ENCODE measurements at regions not wholly inside any gene's neighbourhood (a gene's known extent, or its start where the extent isn't known, plus 50 kb on each side); places are given as distances from the start of the nearest gene placed in this dataset.

GRCh38 chr2:133975676-133976428 lies 278.0 kb upstream of the MGAT5 start:
- Histone ChIP-seq H3K4me3 (no peak overlapping the region), H3K9me3 (no peaks in the 10 kb centered on the region), H3K27ac (no peak overlapping the region), H3K36me3 (ENCODE audit: low read depth, missing control alignments) (no peaks in the 10 kb centered on the region), H3K4me1 (peaks cover 3% of the 10 kb centered on the region), H3K27me3 (no peaks in the 10 kb centered on the region)
- no peak for DNase-seq
- TF ChIP-seq CTCF (IDR thresholded peaks at IDR 0.05) (no peak), POLR2A (IDR thresholded peaks at IDR 0.05) (no peak)
- 28 to 50% methylated on average over 1 to 2 of the region's 2 CpGs for WGBS, 2 donors
- intact Hi-C loops (cut with DNase I; ENCODE audit: low total_unique reads): no loop called here

GRCh38 chr2:133976659-133977058 lies 277.2 kb upstream of the MGAT5 start:
- H3K27me3 ChIP-seq: no peaks in the 10 kb centered on the region
- TF ChIP-seq CTCF (IDR thresholded peaks at IDR 0.05) (no peak), POLR2A (IDR thresholded peaks at IDR 0.05) (no peak)
- intact Hi-C loops (cut with DNase I; ENCODE audit: low total_unique reads): no loop called here
- H3K9me3 ChIP-seq: no peaks in the 10 kb centered on the region
- no peaks in the 10 kb centered on the region for H3K36me3 ChIP-seq (ENCODE audit: low read depth, missing control alignments)
- no peak for DNase-seq
- H3K27ac ChIP-seq: no peak overlapping the region
- no peak overlapping the region for H3K4me3 ChIP-seq
- H3K4me1 ChIP-seq: peaks cover 3% of the 10 kb centered on the region

DNA sequence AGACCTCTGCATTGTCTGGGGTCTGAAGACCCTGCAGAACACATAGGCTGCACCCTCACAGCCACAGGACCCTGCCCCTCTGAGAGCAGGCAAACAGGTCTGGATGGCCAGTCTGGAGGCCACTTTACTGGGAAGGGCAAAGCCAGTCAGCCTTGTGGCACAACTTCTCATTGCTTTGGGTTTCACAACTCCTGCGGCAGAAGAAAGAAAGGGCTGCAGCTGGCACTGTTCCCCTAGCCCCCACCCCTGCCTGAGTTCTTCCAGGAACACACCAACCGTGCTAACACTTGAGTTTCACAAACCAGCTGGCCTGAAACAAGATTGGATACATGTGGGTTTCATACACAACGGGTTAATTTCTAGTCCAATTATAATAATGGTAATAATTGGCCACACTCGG lies 276.5 kb upstream of the MGAT5 start:
- Histone ChIP-seq H3K36me3 (ENCODE audit: low read depth, missing control alignments) (no peaks in the 10 kb centered on the region), H3K27me3 (no peaks in the 10 kb centered on the region), H3K4me1 (peaks cover 2% of the 10 kb centered on the region), H3K4me3 (no peak overlapping the region), H3K9me3 (no peaks in the 10 kb centered on the region), H3K27ac (no peak overlapping the region)
- intact Hi-C loops (cut with DNase I; ENCODE audit: low total_unique reads): no loop called here
- TF ChIP-seq POLR2A (IDR thresholded peaks at IDR 0.05) (no peak), CTCF (IDR thresholded peaks at IDR 0.05) (no peak)
- WGBS, 2 donors: 85 to 88% methylated on average over 4 of the region's 4 CpGs
- DNase-seq: no peak

DNA sequence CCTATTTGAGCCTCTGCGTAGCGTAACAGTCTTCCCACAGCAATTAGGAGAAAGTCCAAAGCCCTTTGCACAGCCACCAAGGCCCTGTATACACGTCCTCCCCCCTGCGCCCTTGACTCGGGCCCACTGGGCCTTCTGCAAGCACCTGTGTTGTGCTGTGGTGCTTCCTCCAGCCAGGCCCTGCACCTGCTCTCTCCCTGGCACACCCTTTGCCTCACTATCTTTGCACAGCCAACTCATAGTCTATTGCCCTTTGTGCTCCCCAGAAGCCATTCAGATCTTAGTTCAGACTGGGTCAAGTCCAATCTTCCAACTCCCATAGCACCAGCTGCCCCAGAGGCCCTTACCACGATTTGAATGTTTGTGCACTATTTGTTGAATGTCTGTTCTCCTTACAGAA lies 271.6 kb upstream of the MGAT5 start:
- Histone ChIP-seq H3K4me3 (no peak overlapping the region), H3K27me3 (no peaks in the 10 kb centered on the region), H3K4me1 (no peaks in the 10 kb centered on the region), H3K36me3 (ENCODE audit: low read depth, missing control alignments) (no peaks in the 10 kb centered on the region), H3K9me3 (no peaks in the 10 kb centered on the region), H3K27ac (no peak overlapping the region)
- WGBS, 2 donors: 86 to 91% methylated on average over 6 of the region's 6 CpGs
- TF ChIP-seq CTCF (IDR thresholded peaks at IDR 0.05) (no peak), POLR2A (IDR thresholded peaks at IDR 0.05) (no peak)
- intact Hi-C loops (cut with DNase I; ENCODE audit: low total_unique reads): no loop called here
- no peak for DNase-seq

- TF ChIP-seq POLR2A (IDR thresholded peaks at IDR 0.05) (no peak), CTCF (IDR thresholded peaks at IDR 0.05) (no peak)
- WGBS, 2 donors: 95 to 97% methylated on average over 6 of the region's 6 CpGs
These were observed 268.3 kb upstream of the MGAT5 start for GRCh38 chr2:133985563-133985962.

More at GRCh38 chr2:133985563-133985962, 268.3 kb upstream of the MGAT5 start:
- no peaks in the 10 kb centered on the region for H3K27me3 ChIP-seq
- DNase-seq: no peak
- intact Hi-C loops (cut with DNase I; ENCODE audit: low total_unique reads): loop anchor here (5.0 kb wide), 1 partner anchor 262 kb away; no protein-coding TSS in a partner anchor
- no peaks in the 10 kb centered on the region for H3K9me3 ChIP-seq
- no peak overlapping the region for H3K27ac ChIP-seq
- H3K4me1 ChIP-seq: no peaks in the 10 kb centered on the region
- no peaks in the 10 kb centered on the region for H3K36me3 ChIP-seq (ENCODE audit: low read depth, missing control alignments)
- no peak overlapping the region for H3K4me3 ChIP-seq
